ENCODE measurements at regions not wholly inside any gene's neighbourhood (a gene's known extent, or its start where the extent isn't known, plus 50 kb on each side); places are given as distances from the start of the nearest gene placed in this dataset.

DNA sequence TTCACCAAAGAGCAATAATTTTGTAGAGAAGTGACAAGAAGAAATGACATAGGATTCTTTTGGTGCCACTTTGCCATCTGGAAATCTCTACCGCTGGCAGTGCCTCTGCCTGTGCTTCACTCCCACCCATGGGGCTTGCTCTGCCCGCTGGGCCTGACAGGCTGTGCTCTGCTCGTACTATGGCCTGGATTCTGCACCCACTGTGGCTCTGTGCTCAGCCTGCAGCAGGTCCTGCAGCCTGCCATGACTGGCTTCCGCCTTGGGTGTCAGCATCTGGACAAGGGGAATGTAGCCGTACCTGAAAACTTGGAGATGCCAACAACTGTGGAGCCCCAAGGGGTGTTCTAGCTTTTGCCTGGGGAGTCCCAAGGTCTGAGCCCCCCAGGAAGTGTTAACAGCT lies 792.3 kb downstream of the CDH8 start:
- Histone ChIP-seq H3K9me3 (ENCODE audit: control insufficient read depth, insufficient read depth, low read length) (no peaks in the 10 kb centered on the region), H4K20me1 (ENCODE audit: control insufficient read depth, insufficient read depth, low read depth, low read length) (no peaks in the 10 kb centered on the region), H3K27me3 (ENCODE audit: control insufficient read depth, low read length) (no peaks in the 10 kb centered on the region), H3K27ac (ENCODE audit: low read depth, low read length) (no peak overlapping the region), H3K9me2 (replicated peaks; ENCODE audit: control insufficient read depth, low read length) (no peaks in the 10 kb centered on the region; the same call in 1 of the 2 replicates), H3K36me3 (ENCODE audit: control insufficient read depth, low read length) (no peaks in the 10 kb centered on the region), H3K4me3 (ENCODE audit: low read length) (no peak overlapping the region), H3K79me2 (ENCODE audit: control insufficient read depth, low read length) (no peaks in the 10 kb centered on the region), H3K4me2 (ENCODE audit: low read length) (no peak overlapping the region), H3K4me1 (ENCODE audit: control insufficient read depth, low read length) (no peaks in the 10 kb centered on the region), H3F3A (ENCODE audit: control insufficient read depth, insufficient read depth) (no peaks in the 10 kb centered on the region)
- no peak for TF ChIP-seq EZH2phosphoT487 (IDR thresholded peaks at IDR 0.05; ENCODE audit: borderline replicate concordance, low read length)
- TF ChIP-seq, protein P1, sequence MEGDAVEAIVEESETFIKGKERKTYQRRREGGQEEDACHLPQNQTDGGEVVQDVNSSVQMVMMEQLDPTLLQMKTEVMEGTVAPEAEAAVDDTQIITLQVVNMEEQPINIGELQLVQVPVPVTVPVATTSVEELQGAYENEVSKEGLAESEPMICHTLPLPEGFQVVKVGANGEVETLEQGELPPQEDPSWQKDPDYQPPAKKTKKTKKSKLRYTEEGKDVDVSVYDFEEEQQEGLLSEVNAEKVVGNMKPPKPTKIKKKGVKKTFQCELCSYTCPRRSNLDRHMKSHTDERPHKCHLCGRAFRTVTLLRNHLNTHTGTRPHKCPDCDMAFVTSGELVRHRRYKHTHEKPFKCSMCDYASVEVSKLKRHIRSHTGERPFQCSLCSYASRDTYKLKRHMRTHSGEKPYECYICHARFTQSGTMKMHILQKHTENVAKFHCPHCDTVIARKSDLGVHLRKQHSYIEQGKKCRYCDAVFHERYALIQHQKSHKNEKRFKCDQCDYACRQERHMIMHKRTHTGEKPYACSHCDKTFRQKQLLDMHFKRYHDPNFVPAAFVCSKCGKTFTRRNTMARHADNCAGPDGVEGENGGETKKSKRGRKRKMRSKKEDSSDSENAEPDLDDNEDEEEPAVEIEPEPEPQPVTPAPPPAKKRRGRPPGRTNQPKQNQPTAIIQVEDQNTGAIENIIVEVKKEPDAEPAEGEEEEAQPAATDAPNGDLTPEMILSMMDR (IDR thresholded peaks at IDR 0.05; ENCODE audit: low read depth, low read length, poor library complexity, severe bottlenecking): no peak

- H3K27ac ChIP-seq (ENCODE audit: low read depth, low read length): no peak overlapping the region
- no peak overlapping the region for H3K4me3 ChIP-seq (ENCODE audit: low read length)
- H4K20me1 ChIP-seq (ENCODE audit: control insufficient read depth, insufficient read depth, low read depth, low read length): no peaks in the 10 kb centered on the region
- no peaks in the 10 kb centered on the region for H3K27me3 ChIP-seq (ENCODE audit: control insufficient read depth, low read length)
- TF ChIP-seq, protein P1 (IDR thresholded peaks at IDR 0.05; ENCODE audit: low read depth, low read length, poor library complexity, severe bottlenecking): no peak
- no peak for TF ChIP-seq EZH2phosphoT487 (IDR thresholded peaks at IDR 0.05; ENCODE audit: borderline replicate concordance, low read length)
- H3K4me2 ChIP-seq (ENCODE audit: low read length): no peak overlapping the region
- no peaks in the 10 kb centered on the region for H3K9me3 ChIP-seq (ENCODE audit: control insufficient read depth, insufficient read depth, low read length)
- H3K9me2 ChIP-seq (replicated peaks; ENCODE audit: control insufficient read depth, low read length): no peaks in the 10 kb centered on the region
- no peaks in the 10 kb centered on the region for H3K4me1 ChIP-seq (ENCODE audit: control insufficient read depth, low read length)
- no peaks in the 10 kb centered on the region for H3K36me3 ChIP-seq (ENCODE audit: control insufficient read depth, low read length)
- H3F3A ChIP-seq (ENCODE audit: control insufficient read depth, insufficient read depth): no peaks in the 10 kb centered on the region
- no peaks in the 10 kb centered on the region for H3K79me2 ChIP-seq (ENCODE audit: control insufficient read depth, low read length)
These were observed 798.3 kb downstream of the CDH8 start for GRCh38 chr16:61237884-61238485.

- H3K79me2 ChIP-seq (ENCODE audit: control insufficient read depth, low read length): no peaks in the 10 kb centered on the region
- H3K4me3 ChIP-seq (ENCODE audit: low read length): no peak overlapping the region
- H3F3A ChIP-seq (ENCODE audit: control insufficient read depth, insufficient read depth): no peaks in the 10 kb centered on the region
- TF ChIP-seq, protein P1 (IDR thresholded peaks at IDR 0.05; ENCODE audit: low read depth, low read length, poor library complexity, severe bottlenecking): no peak
- TF ChIP-seq EZH2phosphoT487 (IDR thresholded peaks at IDR 0.05; ENCODE audit: borderline replicate concordance, low read length): no peak
- H3K4me1 ChIP-seq (ENCODE audit: control insufficient read depth, low read length): no peaks in the 10 kb centered on the region
- H3K27ac ChIP-seq (ENCODE audit: low read depth, low read length): no peak overlapping the region
- no peaks in the 10 kb centered on the region for H3K9me3 ChIP-seq (ENCODE audit: control insufficient read depth, insufficient read depth, low read length)
- no peaks in the 10 kb centered on the region for H3K27me3 ChIP-seq (ENCODE audit: control insufficient read depth, low read length)
- H3K4me2 ChIP-seq (ENCODE audit: low read length): no peak overlapping the region
- no peaks in the 10 kb centered on the region for H3K36me3 ChIP-seq (ENCODE audit: control insufficient read depth, low read length)
- no peaks in the 10 kb centered on the region for H4K20me1 ChIP-seq (ENCODE audit: control insufficient read depth, insufficient read depth, low read depth, low read length)
- H3K9me2 ChIP-seq (replicated peaks; ENCODE audit: control insufficient read depth, low read length): no peaks in the 10 kb centered on the region
These were observed 802.5 kb downstream of the CDH8 start for GRCh38 chr16:61233713-61234112.

Data from DOHH2 (cell line).